GM21360 (cell line): ENCODE measurements at regions not wholly inside any gene's neighbourhood (a gene's known extent, or its start where the extent isn't known, plus 50 kb on each side); places are given as distances from the start of the nearest gene placed in this dataset.

Experiments used
- ATAC-seq: cut with Tn5 transposase; IDR thresholded peaks from one replicate; pipeline ENCODE4 v1.9.1; 2021; ENCODE audit warnings: mild to moderate bottlenecking, moderate library complexity; ENCODE audit not compliant: unreplicated experiment

DNA sequence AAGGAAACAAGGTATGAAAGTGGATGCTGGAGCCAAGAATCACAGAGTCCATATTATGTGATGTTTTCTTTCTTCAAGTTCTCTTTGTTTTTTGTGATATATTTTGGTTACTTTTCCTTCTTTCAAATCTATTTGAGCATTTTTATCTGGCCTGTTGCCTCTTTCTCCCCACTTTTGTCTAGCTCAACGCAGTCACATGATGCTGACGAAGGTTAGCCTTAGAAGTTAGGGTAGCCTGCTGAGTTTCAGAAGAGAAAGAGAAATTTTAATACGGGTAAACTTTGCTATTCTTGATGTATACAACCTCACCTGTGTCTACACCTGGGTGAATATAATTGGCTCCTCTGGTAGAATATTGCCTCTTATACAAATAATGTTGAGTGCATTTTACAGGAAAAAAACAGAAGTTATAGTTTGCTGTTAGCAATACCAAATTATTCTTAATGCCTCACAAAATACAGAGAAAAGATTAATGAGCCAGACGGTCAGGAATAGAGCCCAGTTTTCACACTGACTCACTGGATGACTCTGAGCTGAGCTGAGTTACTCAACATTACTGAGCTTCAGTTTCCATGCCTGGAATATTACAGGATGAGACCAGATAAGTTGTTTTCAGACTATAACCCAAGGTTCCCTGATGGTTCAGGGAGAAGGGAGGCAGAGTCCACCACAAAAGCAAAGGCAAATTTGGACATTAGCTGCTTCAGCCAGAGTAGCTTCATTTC lies 161.6 kb upstream of the BDNF start:
- ATAC-seq = no peak

DNA sequence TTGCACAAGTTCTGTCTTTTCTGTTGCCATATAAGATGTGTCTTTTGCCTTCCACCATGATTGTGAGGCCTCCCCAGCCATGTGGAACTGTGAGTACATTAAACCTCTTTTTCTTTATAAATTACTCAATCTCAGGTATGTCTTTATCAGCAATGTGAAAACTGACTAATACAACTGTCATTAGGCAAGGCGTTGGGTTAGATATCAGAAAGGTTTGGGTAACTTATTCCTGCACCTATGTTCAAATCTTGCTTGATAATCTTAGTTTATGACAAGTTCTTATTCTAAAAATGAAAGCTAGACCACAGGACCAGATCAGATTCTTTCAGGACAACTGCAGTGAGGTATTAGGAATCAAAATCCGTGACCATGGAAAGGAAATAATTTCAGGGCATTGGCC lies 160.6 kb upstream of the BDNF start:
- ATAC-seq = no peak

DNA sequence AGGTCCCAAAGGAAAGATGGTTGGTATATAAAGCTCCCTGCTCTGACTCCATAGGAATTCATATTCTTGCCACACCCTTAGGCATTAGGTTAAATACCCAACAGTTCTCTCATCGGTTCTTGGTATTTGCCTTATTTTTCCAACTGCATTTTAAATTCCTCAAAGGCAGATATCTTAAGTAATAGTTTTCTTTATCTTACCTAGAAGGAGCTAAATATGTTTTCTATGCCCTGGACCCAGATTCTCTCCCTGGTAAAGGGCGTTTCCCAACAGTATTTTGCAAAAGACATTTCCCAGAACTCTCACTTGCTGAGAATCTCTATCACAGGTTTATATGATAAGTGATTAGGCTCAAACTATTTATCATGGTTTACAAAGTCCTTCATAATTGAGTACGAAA lies 158.6 kb upstream of the BDNF start:
- ATAC-seq = no peak

DNA sequence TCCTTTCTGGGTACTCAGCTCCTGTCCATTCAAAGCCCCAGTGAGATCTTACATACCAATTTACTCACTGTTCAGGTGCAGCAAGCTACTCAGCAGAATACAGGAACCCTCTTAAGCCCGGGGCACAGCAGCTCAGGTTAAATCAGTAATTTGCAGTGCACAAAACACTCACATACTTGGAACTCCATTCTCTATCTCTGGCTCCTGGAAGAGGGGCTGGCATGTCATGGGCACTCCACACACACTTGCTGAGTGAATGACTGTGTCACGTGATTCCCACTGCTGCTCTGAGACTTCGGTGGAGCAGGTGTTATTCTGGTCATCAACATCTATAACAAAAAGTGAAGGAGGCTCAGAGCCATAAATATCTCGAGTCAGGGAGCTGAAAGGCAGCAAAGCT lies 157.3 kb upstream of the BDNF start:
- no peak for ATAC-seq

DNA sequence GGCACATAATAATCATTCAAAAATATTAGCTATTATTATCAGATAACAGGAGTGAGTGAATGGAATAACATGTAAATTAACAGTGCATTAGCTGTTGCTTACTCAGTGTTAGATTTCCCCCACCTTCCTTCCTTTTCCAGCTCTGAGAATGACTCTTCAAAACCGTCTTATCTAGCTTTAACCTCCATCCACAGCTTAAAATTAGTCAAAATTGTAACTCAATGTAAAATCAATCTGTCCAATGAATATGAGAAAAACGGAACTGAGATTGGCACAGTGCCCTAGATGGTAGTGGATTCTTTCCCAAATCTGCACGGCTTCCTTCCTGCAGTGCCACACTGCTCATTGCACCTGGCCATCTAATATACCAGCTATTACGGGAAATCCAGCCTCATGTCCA lies 156.8 kb upstream of the BDNF start:
- ATAC-seq = peak; percentile 44

DNA sequence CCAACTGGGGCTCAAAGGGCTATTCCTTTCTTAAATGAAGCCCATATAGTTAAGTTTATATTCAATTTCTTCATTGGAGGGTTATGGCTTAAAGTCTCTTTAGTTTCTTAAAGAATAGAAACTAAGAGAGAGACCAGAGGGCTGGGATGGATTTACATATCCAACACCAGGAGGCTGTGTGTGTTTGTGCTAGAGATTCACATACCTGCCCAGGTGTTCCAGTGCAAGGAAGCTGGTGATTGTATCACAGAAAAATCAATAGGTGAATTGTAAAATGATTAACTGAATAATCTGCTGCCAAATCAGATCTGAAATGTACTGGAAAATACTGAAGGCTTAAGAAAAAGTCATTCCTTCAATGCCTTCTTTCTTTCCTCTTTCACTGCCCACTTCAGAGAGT lies 148.2 kb upstream of the BDNF start:
- no peak for ATAC-seq

DNA sequence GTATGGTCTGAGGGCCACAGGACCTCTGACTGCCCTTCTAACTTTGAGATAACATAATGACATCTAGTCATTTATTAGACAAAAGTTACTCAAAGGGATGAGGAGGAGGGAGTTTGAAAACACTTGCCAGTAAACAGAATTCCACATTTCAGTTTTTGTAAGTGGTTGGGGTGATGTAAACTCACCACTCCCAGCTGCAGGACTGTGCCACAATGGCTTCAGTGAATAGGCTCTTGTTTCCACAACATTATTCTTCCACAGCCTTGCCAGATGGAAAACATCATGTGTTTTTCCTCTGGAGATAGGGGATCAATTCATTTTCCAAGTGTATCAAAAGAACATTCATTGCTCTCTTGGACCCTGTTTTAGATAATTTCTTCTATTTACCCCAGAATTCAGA lies 147.2 kb upstream of the BDNF start:
- ATAC-seq = no peak

DNA sequence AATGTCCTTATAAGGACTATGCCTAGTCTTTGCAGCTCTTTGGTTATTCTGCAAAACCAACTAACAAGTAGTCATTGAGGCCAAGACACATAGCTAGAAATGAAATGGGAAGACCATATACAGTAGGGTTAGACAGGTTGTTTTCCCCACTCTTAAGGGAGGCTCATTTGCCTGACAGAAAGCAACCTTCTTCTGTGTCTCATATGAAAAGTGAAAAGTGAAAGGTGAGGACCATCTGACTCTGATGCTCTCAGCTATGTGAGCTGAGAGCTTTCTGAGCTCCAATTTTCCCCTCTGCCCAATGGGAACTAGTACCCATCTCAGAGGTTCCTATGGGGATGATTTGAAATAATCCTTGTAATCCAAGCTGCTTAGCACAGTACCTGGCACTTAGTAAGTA lies 142.0 kb upstream of the BDNF start:
- ATAC-seq = no peak

DNA sequence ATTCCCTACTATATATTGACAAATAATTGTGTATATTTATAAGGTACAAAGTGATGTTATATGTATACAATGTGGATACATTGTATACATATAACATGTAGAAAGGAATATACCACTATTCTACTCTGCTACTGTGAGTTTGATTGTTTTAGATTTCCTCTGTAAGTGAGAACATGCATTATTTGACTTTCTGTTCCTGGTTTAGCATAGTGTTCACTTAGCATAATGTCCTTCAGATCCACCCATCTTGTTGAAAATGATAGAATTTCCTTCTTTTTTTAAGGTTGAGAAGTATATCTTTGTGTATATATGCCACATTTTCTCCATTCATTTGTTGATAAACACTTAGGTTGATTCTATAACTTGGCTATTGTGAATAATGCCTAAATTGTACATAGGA lies 140.8 kb upstream of the BDNF start:
- no peak for ATAC-seq

DNA sequence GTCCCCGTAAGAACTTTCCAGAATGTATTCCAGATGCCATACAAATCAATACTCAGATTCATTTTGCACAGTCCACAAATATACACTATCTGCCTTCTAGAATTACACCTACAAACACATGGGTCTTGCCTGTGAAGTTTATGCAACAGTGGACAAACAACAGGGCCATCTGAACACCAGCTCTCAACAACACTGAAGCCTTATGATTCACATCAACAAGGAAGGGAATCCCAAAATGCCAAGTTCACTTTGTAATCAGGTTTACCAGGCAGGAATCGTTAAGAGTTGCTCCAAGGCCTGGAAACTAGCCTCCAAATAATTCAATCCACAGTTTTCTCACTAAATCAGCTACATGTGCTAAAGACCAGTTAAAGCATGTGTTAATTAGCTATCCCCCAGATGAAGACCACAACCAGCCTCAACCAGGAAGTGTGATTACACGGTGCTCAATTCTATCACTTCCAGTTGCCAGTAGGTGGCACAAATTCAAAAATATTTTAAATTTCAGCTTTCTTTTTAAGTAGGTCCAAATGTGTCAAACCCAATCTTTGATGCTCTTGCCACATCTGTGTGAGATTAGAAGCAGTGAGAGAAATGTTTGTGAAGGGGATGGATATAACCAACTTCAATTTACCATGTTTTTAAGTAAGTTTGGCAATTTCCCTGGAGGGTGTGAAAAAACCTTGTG lies 139.1 kb upstream of the BDNF start:
- ATAC-seq = no peak

DNA sequence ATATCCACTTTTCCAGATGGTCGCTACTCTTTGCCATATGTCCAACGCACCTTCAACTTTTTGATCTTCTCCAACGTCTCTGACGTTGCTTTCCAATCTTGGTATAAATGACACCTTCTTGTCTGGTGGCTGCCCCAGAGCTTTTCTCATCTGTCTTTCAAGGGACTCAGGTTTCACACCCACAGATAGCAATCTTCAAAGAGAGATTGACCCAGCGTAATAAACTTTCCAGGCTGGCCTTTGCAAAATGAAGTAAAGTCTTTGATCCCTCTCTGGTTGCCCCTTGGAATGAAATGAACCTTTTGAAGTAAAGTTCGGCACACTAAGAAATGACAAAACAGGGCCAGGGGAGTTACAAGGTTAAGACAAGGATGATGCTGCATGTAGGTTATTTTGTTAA lies 138.4 kb upstream of the BDNF start:
- no peak for ATAC-seq

DNA sequence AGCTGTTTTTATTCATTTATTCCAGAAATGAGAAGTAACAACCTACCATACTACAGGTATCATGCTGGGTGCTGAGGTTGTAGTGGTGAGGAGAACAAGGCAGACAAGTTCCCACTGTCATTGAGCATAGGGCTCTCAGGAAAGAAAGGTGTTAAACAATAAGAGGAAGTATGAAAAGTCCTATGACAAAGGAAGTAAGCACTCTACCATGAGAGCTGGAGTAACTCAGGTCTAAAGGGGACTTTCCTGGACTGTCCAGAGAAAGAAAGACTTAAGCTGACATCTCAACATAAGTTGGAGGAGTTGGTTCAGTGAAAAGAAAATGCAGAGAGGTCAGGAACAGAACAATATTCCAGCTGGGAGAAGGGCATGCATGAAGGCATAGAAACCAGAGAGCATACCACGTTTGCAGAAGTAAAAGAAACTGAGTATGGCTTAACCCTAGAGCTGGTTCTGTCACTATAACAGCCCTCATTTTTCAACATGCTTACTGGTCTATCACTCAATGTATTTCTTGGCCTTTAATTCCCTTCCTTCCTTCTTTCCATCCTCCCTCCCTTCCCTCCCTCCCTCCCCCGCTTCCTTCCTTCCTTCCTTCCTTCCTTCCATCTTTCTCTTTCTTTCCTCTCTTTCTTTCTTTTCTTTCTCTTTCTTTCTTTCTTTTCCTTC lies 137.8 kb upstream of the BDNF start:
- peak; percentile 86 for ATAC-seq

DNA sequence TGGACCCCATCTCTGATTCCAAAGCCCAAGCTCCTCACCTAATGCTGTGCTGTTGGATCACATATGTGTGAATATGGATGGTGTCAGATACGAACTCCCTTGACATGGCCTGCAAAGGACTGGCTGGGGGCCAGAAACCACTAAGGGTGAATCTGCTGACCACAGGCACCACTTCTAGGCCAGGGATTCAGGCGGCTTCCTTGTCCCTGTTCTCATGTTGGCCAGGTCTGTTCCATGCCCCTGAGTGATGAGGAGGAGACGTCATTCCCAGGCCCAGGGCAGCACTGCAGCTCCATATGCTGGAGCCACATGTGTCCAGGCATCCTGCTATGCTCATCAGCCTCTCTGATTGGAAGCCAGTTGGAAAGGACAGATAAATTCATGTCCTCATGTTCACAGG lies 130.0 kb upstream of the BDNF start:
- no peak for ATAC-seq

DNA sequence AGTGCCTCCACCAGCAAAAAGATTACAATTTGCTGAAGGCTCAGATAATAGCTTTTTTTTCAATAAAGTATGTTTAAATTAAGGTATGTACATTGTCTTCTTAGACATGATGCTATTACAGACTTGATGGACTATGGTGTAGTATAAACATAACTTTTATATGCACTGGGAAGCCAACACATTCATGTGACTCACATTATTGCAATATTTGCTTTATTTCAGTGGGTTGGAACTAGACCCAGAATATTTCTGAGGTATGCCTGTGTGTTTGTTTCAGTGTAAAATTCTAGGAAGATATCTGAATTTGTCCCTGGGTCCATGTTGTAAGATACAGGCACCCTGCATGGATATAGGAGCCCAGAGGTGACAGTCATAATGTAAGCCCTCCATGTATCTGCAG lies 120.0 kb upstream of the BDNF start:
- no peak for ATAC-seq

DNA sequence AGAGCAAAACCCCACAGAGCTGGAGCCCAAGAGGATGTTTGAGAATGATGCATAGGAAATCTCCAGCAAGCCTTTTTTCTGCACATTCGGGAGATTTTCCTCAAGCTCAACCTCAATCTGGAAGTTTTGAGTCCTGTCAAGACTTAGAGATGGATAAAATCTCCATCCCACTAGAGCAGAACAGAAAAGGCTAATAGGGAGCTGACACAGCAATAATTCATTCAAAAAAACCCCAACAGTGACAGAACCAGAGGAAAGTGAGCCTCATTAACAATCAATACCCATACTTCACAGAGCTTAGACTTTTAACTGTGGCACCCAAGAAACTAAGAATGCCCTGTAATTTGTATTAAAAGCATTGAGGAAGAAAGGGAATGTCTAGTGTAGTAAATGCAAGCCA lies 115.9 kb upstream of the BDNF start:
- ATAC-seq = no peak

DNA sequence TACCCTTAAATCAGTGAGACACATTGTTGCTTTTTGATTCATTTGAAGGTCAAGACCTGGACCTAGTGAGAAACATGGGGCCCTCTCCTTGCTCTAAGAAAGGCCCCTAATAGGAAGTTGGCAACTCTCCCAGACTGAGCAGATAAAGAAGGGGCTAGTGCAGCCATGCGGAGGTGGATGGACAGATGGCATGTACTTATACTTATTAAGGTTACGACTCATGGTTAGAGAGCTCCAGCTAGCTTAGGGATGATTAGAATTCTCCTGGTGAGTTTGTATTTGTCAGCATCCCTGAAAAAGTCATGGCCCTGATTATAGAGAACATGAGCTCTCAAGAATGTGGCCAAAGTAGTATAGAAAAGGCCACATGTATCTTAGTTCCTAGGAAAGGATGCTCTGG lies 112.1 kb upstream of the BDNF start:
- ATAC-seq = no peak

DNA sequence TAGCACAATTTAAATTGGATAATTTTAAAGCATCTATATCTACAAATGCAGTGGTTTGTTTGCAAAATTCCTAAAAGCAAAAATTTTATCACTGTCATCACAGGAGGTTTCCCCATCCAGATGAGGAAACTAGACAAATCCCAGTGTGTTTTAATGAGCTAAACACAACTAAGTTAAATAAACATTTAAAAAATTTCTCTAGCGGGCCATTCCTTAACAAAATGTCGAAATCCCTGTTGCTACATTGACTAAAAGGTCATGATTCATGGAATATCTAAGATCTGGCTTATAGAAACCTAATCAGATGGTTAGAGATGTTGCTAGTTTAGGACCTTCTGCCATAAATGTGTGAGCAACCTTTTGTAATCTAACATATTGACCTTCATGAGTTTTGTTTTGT lies 107.3 kb upstream of the BDNF start:
- no peak for ATAC-seq

DNA sequence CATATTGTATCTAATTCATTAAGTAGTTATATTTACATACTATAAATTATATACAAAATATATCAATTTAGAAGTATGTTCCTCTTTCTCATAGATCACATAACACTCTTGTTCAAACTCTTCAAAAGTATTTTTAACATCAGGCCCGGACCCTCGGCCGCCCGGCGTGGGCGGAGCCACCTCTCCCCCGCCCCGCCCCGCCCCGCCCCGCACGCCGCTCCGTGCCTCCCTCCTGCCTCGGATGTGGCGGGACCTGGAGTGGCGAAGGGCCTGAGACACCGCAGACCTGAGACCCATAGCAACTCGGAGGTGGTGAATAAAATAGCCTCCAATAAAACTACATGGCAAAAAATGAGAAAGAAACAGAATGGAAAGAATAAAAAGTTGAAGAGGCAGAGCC lies 105.9 kb upstream of the BDNF start:
- ATAC-seq = no peak

DNA sequence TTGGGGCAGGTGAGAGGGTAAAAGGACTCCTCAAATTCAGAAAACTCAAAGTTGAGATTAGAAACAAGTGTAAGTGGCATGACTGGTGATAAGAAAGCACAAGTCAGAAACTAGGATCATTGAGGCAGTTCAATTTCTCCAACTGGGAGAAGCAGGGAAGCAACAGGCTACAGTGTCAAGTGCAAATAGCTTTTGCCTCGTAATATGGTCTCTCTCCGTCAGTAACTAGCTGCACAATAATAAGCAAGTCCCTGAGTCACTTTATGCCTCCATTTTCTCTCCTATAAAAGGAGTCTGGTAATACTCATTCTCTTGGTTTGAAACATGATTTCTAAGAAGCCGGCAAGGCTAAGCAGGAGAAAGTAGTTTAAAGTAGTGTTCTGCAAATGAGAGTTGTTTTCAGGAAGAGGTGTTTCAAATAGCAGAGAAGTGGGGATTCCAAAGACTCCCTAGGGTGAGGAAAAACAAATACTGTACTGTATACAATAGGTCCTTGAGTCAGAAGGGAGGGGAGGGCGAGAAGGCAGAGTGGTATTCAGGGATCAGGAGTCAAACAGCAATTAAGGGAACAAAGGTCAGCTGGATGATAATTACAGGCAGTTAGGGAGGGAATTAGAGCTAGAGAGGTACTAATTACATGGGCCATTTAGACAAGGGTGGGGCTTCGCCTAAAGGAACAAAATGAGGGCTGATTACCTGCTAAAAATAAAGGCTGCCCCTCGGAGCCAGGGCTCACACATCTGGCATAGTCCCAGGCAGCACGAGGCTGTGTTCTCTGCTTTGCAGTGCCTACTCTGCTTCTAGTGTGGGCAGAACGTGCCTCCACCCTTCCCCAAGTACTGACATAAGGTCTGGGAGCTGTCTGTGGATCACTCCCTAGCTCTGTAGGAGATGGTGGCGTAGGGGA lies 96.0 kb upstream of the BDNF start:
- no peak for ATAC-seq

DNA sequence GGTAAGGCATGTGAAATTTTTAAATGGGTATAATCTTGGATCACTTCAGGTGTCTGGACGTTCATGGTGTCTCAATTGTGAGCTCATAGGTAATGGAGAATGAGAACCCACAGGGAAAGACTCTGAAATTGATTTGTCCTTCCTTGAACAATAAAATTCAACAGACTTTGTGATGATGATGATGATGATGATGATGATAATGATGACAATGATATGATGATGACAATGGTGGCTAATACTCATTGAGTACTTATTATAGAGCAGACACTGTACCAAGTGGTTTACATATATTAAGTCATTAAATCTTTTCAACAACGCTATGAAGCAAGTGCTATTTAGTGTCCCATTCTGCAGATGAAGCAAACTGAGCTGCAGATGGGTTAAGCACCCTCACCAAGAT lies 86.6 kb upstream of the BDNF start:
- no peak for ATAC-seq

DNA sequence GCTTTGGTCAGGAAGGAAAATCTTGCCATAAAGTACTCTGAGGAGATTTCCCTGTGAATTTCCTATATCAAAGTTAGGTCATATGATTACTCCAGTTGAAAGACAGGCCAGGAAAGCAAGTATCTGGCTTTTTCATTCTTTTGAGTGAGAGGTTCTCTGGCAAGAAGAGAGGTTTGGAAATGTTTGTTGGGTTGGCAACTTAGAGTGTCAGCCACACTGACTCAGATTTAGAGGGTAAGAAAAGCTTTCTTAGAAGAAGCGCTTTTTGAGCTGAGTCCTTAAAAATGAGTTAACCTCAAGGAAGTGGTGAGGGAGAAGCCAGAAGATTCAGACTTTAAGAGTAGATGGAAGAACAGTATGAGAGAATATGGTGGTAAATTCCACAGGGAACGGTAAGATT lies 86.1 kb upstream of the BDNF start:
- no peak for ATAC-seq
